ELF-1 (cell line): ENCODE measurements at regions not wholly inside any gene's neighbourhood (a gene's known extent, or its start where the extent isn't known, plus 50 kb on each side); places are given as distances from the start of the nearest gene placed in this dataset.
"Not testable (repeated sequence)": the region's sequence is repeated elsewhere in the genome, so short reads cannot be mapped to it uniquely, and the experiment has no call there.

Experiments
- DNase-seq: peaks from one replicate; pipeline ENCODE4 v3.0.0-alpha.2; 2016; ENCODE audit warnings: low read depth, low spot score

DNA sequence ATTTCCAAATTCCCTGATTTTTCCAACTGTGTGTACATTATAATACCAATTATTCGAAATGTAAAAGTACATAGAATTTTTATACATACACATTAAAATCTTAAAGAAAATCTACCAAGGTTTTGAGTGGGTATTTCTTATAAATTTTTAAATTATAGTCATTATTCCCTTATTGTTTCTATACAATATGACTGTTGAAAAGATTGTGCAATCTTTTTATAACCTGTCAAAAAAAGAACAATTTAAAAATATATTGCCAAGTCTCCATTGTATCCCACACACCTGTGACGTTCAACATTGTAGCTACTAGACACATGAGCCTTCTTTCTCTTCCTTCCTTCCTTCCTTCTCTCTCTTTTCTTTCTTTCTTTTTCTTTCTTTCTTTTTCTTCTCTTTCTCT lies 473.2 kb upstream of the CHRM3 start:
- no peak for DNase-seq

DNA sequence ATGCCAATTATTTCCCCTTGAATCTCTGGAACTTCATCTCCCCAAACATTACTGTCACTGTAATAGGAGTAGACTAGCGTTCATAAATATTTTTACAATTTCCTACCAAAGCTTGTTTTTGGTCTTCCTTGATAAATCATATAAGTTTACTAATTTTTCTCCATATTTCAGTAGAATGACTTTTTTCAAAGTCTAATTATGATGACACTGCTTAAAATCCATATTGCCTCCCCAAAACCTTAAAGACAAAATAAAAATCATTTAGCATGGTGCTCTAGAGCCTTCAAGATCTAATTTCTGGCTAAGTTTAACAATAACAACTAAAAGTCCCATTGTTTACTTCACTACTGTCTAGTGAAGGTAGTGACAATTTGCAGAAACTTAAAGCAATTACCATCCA lies 474.2 kb upstream of the CHRM3 start:
- DNase-seq, result no peak

DNA sequence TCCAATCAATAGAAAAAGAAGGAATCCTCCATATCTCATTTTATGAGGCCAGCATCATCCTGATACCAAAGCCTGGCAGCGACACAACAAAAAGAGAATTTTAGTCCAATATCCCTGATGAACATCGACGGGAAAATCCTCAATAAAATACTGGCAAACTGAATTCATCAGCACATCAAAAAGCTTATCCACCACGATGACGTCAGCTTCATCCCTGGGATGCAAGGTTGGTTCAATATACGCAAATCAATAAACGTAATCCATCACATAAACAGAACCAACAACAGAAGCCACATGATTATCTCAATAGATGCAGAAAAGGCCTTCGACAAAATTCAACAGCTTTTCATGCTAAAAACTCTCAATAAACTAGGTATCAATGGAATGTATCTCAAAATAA lies 483.6 kb upstream of the CHRM3 start:
- not testable (repeated sequence) for DNase-seq

DNA sequence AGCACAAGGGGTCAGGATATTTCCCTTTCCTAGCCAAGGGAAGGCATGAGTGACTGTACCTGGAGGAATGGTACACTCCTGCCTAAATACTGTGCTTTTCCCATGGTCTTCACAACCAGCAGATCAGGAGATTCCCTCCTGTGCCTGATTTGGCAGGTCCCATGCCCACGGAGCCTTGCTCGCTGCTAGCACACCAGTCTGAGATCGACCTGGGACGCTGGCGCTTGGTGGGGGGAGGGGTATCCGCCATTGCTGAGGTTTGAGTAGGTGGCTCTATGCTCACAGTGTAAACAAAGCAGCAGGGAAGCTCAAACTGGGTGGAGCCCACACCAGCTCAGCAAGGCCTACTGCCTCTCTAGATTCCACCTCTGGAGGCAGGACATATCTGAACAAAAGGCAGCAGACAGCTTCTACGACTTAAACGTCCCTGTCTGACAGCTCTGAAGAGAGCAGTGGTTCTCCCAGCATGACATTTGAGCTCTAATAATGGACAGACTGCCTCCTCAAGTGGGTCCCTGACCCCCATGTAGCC lies 486.0 kb upstream of the CHRM3 start:
- DNase-seq, result peak; percentile 53

DNA sequence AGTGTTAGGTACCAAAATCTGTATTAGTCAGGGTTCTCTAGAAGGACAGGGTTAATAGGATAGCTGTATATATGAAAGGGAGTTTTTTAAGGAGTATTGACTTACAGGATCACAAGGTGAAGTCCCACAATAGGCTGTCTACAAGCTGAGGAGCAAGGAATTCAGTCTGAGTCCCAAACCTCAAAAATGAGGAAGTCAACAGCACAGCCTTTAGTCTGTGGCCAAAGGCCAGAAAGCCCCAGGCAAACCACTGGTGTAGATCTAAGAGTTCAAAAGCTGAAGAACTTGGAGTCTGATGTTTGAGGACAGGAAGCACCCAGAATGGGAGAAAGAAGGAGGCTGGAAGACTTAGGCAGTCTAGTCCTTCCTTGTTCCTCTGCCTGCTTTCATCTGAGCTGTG lies 487.5 kb upstream of the CHRM3 start:
- no peak for DNase-seq

DNA sequence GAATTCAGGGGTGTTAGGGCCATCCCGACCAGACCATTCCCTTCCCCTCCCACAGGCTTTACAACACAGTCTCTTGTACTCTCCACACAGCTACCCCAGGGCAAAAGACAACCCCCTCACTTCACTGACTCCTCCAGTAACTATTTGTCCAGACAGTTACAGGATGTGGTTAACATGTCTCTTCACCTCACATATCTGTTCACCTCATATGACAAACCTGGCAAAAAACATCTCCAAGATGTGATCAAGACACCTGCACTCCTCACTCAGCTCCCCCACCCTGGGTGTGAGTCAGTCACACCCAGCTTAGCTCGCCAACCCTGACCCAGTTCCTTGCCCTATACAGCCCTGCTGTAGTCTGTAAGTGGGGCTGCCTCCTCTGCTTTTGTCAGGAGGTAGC lies 490.5 kb upstream of the CHRM3 start:
- no peak for DNase-seq

DNA sequence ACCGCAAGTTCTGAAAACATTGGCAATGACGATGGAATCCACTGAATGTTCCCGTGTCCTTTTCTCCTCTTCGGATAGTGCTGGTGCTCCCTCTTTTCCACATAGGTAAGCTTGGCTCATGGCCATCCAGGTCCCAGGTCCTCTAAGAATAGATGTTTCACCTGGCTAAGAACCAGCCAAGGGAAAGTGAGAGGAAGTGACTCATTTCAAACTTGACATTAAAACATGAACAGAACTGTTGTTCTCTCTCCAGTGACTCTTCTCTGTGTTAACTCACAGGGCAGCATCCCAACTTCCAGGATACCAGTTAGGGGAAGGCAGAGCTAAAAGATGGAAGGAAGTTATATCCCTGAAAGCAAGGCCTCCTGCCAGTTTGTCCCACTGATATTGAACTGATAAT lies 493.8 kb upstream of the CHRM3 start:
- DNase-seq, result no peak

DNA sequence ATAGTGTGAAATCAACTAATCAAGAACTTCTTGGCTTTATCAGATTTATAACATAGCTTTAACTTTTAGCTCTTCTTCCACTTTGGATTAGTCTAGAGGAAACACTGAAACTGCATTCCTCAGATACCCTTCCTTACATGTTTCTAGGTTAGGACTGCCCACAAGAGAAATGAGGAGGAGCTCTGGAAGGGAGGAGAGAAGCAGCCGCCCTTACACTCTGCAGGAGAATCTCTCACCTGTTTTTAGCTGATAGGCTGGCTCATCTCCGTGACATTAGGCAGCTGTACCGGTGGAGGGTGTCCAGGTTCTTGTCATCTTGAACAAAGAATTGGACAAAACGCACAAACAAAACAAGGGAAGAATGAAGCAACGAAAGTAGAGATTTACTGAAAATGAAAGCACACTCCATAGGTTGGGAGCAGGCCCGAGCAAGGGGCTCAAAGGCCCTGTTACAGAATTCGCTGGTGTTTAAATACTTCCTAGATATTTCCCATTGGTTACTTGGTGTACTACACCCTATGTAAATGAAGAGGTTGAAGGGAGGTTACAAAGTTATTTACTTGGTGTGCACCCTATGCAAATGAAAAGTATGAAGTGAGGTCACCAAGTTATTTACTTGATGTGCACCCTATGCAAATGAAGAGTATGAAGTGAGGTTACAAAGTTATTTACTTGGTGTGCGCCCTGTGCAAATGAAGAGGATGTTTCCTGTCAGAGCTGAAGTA lies 524.9 kb upstream of the CHRM3 start:
- no peak for DNase-seq

DNA sequence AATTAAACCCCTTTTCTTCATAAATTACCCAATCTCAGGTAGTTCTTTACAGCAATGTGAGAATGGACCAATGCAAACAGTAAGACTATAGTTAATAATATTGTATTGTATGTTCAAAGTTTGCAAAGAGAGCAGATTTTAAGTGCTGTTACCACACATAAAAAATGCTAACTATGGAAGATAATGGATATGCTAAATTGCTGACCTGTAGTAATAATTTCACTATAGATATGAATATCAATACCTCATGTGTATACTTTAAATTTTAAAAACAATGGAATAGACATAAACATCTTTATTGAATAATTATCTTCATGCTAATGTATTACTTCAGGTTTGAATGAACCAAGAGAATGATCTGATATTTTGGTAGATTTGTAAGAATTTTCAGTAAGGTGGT lies 552.4 kb upstream of the CHRM3 start:
- no peak for DNase-seq

DNA sequence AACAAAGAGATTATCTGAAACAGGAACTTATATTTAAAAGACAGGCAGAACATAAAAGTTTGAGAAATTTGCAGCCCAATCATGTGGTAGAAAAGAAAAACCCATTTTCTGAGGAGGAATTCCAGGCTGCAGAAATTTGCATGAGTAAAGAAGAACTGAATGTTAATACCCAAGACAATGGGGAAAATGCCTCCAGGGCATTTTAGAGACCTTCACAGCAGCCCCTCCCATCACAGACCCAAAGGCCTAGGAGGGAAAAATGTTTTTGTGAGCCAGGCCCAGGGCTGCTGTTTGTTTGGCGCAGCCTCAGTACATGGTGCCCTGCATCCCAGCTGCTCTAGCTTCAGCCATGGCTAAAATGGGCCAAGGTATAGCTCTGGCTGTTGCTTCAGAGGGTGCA lies 554.3 kb upstream of the CHRM3 start:
- DNase-seq, result peak; percentile 46

DNA sequence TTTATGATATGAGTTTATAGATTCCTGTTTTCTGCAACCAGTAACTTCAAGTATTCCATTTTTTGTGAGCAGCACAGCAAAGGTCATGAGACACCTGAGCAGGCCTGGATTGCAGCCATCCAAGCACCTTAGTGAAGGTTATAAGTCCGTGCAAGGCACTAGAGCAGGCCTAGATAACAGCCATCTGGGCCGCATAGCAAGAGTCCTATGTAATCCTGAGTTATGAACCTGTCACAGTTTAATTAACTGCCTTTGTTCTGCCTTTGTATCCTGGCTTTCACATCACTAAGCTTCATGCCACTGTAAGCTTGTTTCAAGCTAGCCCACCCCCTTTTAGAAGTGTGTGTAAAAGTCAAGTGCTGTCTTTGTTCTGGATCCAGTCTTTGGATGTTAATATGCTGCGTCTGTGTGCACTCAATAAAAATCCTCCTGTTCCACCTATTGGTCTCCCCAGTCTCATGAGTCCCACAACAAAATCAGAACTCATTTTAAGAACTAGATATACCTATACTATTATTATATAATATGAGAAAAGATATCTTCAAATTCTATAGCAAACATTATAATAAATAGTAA lies 556.2 kb upstream of the CHRM3 start:
- DNase-seq, result no peak

DNA sequence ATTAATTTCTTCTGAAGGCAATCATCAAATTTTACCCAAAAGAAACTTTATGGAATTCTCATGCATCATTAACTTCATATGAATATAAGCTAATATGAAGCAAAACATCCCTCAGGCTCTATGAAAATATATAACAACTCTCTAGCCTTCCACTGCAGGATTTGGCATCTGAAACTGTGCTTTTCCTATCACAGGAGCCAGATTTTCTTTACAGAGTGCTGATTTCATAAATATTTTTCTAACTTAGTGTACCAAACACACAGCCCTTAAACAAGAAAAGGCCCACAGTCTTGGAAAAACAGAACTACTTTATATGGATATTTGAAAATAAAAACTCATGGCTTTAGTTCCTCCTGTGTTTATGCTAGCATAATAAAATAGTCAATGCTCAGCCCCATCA lies 559.5 kb upstream of the CHRM3 start:
- no peak for DNase-seq

DNA sequence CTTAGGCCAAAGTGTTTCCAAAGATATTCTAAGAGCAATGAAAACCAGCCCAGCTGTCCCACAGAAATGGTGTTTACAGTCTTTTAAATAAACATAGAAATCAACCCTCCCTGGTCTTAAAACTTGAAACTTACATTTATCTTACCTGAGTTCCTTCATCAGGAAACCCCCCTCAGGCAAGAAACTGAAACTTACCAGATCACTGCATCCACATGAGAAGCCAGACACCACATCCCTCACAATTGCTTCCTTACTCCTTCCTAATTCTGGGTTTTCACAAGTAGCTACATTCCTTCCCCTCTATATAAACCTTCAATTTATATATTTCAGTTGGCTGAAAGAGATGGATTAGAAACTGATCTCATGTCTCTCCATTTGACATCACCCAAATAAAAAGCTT lies 563.0 kb upstream of the CHRM3 start:
- DNase-seq, result peak; percentile 8

DNA sequence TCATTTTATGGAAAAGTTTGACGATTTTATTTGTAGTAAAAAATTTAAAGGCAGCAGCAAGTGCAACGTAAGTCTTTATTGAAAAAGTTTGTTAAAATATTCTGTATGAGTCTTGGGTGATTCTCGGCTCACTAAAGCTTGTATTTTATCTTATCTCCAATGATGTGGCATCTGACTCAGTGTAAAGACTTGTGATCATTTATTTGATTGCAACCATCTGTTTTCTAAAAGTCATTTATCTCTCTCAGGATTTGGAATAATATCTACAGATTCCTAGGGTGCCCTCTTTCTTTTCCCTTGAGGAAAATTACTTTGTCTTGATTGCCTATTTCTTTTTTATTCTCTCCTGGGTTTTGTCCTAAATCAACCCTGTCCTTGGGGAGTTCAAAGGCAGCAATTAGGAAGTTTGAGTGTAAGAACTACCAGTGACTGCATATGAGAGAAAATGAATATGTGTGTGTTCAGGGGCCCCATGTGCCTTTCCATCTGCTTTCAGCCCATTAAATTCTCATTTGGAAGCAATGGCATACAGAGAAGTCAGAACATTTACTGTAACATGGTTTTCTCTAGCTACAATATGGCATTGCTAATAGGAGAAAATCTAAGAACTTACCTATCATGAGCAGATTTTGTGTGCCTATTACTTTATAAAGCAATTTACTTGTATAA lies 575.0 kb upstream of the CHRM3 start:
- DNase-seq, result no peak

DNA sequence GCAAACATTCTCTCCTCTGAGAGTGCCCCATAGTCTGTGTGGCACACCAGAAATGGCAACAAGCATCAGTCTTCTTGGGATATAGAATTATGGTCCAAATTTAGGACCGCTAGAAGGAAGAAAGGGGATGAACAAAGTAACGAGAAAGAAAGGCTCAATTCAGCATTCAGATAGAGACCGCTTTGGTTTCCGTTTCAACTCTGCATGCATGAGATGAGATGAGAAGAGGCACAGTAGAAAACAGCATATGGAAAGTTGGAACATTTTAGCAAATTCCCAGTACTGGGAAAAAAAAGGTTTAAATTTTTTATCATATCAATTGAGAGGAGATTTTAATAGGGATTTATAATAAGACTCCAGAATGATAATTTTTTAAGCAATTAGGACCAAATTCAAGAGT lies 595.5 kb upstream of the CHRM3 start:
- DNase-seq, result no peak

DNA sequence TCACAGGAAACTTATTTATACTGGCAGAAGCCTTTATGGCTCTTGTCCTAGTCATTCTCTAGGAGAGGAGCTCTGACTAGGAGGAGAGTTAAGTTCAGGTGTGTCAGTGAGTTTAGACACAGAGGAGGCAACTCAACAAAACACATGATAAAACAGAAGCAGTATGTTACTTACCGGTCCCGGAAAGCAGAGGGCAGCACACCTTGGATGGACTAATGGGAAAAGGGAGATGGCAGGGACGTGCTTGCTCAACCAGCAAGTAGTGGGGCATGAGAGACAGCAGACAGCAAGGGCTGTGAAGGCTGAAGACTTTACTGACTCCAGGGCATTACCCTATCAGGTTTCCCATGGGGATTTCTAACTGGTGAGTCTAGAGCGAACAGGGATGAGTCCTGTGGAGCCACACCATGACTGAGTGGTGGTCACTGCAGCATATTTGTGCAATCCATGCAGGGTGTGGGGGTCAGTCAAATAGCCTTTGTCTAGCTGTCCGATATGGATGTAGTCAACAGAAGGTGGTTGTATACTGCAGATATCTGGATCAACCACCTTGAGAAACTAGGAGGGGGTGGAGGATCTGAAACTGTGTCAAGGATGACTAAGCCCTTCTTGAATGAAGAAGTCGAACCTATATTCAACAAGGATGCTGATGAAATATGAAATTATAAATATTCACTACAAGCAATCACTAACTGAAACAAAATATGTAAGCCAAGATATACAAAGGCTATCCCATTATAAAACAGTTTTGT lies 596.3 kb upstream of the CHRM3 start:
- DNase-seq, result peak; percentile 8

DNA sequence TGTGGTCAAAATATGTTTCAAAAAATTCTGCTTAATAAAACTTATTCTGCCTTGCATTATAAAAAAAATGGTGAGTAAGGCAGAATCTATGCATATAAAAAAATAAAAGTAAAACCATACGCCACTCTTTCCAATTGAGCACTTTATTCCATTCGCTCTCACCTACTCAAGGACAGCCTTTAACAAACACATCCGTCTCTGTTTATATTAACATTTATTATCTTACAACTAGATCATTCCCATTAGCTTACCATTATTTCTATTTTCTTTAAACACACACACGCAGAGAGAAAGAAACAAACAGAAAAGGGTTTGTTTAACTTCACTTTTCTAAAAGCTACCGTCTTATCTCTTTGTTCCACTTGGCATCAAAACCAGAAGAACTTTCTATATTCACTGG lies 598.9 kb upstream of the CHRM3 start:
- no peak for DNase-seq

DNA sequence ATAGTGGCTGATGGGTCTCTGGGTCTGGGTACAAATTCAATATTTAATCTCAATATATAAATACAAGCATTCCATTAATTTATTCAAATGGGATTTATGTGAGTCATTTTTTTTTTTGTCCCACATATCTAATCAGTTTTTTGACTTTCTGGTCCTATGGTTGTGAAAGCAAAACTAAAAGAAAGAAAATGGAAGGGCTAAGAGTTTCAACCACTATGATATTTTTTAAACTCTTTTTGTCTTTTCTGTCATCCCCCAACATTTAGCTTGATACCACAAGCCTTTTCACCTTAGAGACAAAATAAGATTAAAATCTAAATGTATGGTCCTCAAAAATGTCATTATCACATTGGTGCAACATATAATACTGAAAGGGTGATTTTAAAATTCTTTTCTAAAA lies 602.7 kb upstream of the CHRM3 start:
- DNase-seq, result no peak

DNA sequence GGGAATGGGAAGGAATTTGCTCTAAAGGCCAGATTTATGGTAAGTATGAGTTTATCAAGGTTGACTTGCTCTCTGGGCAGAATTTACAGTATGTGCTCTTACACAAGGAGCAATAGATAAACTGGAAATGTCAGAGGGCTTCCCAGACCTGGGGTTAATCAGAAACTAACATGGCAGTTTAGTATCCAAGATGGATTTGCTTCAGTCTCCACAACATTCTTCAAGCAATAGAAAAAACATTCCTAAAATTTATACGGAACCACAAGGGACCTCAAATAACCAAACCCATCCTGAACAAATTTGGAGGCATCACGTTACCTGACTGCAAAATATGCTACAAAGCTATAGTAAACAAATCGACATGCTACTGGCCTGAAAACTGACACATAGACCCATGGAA lies 606.7 kb upstream of the CHRM3 start:
- no peak for DNase-seq

DNA sequence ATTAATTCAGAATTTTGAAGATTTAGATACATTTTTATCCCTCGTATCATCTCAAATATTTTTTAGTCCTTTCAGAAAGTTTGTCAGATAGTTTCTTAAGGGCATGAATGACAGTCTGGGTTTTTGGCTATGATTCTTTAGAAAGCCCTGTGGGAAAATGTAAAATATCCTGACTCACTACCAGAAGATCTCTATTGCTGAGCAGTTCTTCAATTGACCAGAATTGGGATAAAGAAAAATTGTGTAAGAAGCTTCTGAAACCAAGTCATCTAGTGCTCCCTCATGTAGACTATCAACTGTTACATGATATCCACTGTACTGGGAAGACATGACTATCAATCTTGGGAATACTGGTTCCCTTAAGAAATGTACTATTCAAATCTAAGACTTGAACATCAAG lies 608.3 kb upstream of the CHRM3 start:
- no peak for DNase-seq

DNA sequence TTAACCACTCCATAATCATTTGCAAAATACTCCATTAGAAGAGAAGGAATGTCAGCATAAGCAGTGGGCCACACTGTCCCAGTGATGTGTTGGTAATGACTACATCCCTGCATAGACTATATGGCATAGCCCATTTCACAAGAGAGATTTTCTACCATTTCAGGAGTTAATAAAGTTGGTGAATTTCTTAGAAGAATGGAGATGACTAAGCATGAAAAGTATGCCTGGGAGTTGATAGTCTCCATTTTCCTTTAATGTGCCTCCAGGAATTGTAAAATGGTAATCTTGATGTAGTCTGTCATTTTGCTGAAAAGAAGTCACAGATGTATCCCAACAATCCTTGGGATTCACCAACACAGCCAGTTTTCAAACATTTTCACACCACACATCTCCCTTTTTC lies 608.8 kb upstream of the CHRM3 start:
- DNase-seq, result no peak

DNA sequence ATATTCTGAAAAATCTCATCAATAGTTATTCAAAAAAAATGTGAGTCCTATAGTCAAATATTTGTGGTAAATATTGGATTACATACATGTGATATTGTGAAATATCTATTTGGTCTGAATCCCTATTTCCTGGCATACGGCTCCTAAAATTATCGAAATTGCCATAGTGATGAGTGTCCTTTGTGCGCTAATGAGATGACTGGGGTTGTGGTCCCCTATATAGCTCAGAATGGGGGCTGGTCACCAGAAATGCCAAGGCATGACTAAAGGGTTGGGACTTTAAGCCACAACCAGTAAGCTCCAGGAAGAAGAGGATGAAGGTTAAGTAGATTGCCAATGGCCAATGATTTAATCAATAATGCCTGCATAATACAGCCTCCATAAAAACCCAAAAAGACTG lies 610.2 kb upstream of the CHRM3 start:
- DNase-seq, result no peak
